Endothelial cell of umbilical vein (primary cell): ENCODE measurements at regions not wholly inside any gene's neighbourhood (a gene's known extent, or its start where the extent isn't known, plus 50 kb on each side); places are given as distances from the start of the nearest gene placed in this dataset.

ENCODE experiments used
- CTCF ChIP-seq, 2 donors: IDR thresholded peaks; 1 replicate in 1 of 2; 2 replicates in 1 of 2; pipeline ENCODE4 v1.5.1; 2011; ENCODE audit warnings: low read length in 2 of 2, mild to moderate bottlenecking in 2 of 2, moderate library complexity in 2 of 2, control low read depth in 1 of 2, inconsistent platforms in 1 of 2, low read depth in 1 of 2; ENCODE audit not compliant: insufficient read depth in 1 of 2; ENCODE audit errors: extremely low read depth in 1 of 2
- EZH2 ChIP-seq: IDR thresholded peaks from 2 replicates; pipeline ENCODE4 v1.6.1; 2012; ENCODE audit warnings: borderline replicate concordance, low read depth, mild to moderate bottlenecking, moderate library complexity, low read length, inconsistent platforms; ENCODE audit not compliant: severe bottlenecking
- FOS ChIP-seq: IDR thresholded peaks from 2 replicates; pipeline ENCODE4 v1.6.1; 2011; ENCODE audit warnings: mild to moderate bottlenecking, low read length, moderate library complexity, borderline replicate concordance; ENCODE audit not compliant: insufficient read depth
- JUN ChIP-seq: IDR thresholded peaks from 2 replicates; pipeline ENCODE4 v1.6.1; 2011; ENCODE audit warnings: borderline replicate concordance, low read depth; ENCODE audit not compliant: insufficient read length, insufficient read depth
- POLR2A ChIP-seq: IDR thresholded peaks from 2 replicates; pipeline ENCODE4 v1.6.1; 2012; ENCODE audit warnings: low read depth, mild to moderate bottlenecking, control low read depth, low read length
- POLR2AphosphoS5 ChIP-seq: IDR thresholded peaks from 2 replicates; pipeline ENCODE4 v1.6.1; 2012; ENCODE audit warnings: low read depth, mild to moderate bottlenecking, control low read depth, low read length, moderate library complexity; ENCODE audit not compliant: insufficient read depth

- no peak for TF ChIP-seq POLR2A
- no peak for TF ChIP-seq EZH2
- TF ChIP-seq CTCF (IDR thresholded peaks at IDR 0.05; ENCODE audit: extremely low read depth in 1 of 2, insufficient read depth in 1 of 2, low read depth in 1 of 2, low read length in 2 of 2), result no peak
- TF ChIP-seq FOS, result no peak
- TF ChIP-seq POLR2AphosphoS5, result no peak
- no peak for TF ChIP-seq JUN
Observed at GRCh38 chr20:7237251-7237650, 469.8 kb downstream of the BMP2 start.
